ENCODE measurements at regions not wholly inside any gene's neighbourhood (a gene's known extent, or its start where the extent isn't known, plus 50 kb on each side); places are given as distances from the start of the nearest gene placed in this dataset.
A peak's percentile ranks its signal among the peaks of the same experiment; 100 is the strongest.

DNA sequence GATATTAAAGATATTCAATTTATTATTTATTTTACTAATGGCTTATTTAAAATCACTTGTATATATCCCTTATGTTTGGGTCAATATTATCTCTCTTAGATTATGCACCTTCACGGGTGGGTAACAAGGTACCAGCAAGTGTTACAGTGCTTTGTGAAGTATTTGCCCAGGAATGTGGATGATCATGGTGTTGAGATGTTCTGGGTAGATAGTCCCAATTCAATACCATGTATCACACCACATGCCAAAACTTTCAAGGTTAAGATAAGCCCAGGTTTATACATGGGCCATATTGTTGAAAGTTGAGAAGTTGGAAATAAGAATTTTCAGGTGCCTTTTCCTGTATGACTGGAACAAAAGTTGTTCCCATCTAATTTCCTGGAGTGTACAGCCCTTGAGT, 131.3 kb upstream of the RASSF8 start:
- no peak for DNase-seq (ENCODE audit: low read depth, low spot score)
- in situ Hi-C loops (cut with HindIII; ENCODE audit: low sequenced_read_pairs): no loop called here

DNA sequence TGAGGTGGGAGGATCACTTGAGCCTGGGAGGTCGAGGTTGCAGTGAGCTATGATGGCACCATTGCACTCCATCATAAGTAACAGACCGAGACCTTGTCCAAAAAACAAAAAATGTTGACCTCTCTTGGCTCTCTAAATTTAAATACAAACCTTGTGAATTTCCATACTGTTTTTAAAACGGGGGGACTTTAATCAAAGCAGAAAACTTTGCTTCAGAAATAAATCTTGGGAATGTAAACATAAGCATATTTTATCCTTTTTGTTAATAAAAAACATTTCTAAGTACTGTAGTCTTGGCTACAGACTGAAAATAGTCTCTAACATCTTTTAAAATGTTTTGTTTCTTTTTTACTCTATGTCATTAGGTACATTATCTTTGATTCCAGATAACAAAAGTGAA, 130.7 kb upstream of the RASSF8 start:
- in situ Hi-C loops (cut with HindIII; ENCODE audit: low sequenced_read_pairs): no loop called here
- TF ChIP-seq, protein P1, sequence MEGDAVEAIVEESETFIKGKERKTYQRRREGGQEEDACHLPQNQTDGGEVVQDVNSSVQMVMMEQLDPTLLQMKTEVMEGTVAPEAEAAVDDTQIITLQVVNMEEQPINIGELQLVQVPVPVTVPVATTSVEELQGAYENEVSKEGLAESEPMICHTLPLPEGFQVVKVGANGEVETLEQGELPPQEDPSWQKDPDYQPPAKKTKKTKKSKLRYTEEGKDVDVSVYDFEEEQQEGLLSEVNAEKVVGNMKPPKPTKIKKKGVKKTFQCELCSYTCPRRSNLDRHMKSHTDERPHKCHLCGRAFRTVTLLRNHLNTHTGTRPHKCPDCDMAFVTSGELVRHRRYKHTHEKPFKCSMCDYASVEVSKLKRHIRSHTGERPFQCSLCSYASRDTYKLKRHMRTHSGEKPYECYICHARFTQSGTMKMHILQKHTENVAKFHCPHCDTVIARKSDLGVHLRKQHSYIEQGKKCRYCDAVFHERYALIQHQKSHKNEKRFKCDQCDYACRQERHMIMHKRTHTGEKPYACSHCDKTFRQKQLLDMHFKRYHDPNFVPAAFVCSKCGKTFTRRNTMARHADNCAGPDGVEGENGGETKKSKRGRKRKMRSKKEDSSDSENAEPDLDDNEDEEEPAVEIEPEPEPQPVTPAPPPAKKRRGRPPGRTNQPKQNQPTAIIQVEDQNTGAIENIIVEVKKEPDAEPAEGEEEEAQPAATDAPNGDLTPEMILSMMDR (IDR thresholded peaks at IDR 0.05; ENCODE audit: low read depth, low read length): no peak
- DNase-seq (ENCODE audit: low read depth, low spot score): no peak
- no peak overlapping the region for H3K4me3 ChIP-seq (ENCODE audit: low read depth, low read length)

More for the DNA sequence above, 131.3 kb upstream of the RASSF8 start:
- no peak overlapping the region for H3K4me3 ChIP-seq (ENCODE audit: low read depth, low read length)
- TF ChIP-seq, protein P1 (IDR thresholded peaks at IDR 0.05; ENCODE audit: low read depth, low read length): no peak

DNA sequence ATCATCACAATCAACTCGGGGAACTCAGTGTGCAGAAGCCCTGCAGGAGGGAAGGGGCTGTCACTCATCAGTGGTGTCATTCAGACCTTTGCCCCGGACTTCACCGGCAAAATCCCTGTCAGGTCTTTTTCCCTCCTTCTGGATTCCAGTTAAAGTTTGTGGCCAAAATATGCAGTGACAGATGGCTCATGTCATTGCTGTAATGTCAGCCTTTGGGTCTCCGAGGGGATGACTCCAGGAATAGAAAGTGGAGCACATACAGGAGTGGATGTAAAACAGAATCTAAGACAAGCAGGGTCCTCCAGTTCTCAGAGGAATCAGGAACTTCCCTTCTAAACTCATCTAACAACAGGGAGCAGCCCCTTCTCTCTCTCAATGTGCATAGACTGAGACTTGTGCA, 130.3 kb upstream of the RASSF8 start:
- H3K4me3 ChIP-seq (ENCODE audit: low read depth, low read length): no peak overlapping the region
- DNase-seq (ENCODE audit: low read depth, low spot score): no peak
- TF ChIP-seq, protein P1 (IDR thresholded peaks at IDR 0.05; ENCODE audit: low read depth, low read length): no peak
- in situ Hi-C loops (cut with HindIII; ENCODE audit: low sequenced_read_pairs): no loop called here

DNA sequence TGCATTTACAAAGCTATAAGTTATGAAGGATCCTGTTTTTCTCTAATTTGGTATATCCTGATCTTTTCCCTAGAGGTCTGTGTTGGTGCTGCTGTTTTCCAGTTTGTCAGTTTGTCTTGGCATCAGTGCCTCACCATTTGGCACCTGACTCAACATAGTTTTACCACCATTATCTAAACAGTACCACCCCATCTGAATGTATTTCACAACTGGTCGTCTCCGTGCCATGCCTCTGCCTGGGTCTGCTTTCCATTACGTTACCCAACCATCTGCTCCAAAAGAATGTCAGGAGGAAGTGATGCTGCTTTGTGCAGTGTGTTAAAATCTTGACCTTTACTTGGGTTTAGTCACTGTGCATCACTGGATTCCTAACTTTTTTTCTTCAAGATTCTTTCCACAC, 129.3 kb upstream of the RASSF8 start:
- H3K4me3 ChIP-seq (ENCODE audit: low read depth, low read length): no peak overlapping the region
- DNase-seq (ENCODE audit: low read depth, low spot score): peak; percentile 86
- in situ Hi-C loops (cut with HindIII; ENCODE audit: low sequenced_read_pairs): no loop called here
- TF ChIP-seq, protein P1 (IDR thresholded peaks at IDR 0.05; ENCODE audit: low read depth, low read length): no peak

DNA sequence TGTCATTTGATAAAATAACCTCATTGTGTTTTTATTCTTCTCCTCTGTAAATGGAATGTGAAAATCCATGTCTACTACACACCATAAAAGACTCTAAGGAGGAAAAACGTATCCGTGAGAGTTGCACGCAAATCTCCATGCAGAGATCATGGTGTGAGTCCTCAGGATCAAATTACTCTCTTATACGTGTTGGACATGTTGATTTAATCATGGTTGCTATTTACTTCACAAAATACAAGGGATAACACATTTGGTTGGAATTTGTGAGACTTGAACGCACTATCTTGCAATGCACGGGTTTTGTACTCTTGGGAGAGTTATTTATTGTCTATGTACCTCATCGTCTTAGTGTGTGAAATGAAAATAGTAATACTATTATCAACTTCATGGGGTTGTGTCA, 128.0 kb upstream of the RASSF8 start:
- in situ Hi-C loops (cut with HindIII; ENCODE audit: low sequenced_read_pairs): no loop called here
- DNase-seq (ENCODE audit: low read depth, low spot score): peak; percentile 46
- H3K4me3 ChIP-seq (ENCODE audit: low read depth, low read length): no peak overlapping the region
- TF ChIP-seq, protein P1 (IDR thresholded peaks at IDR 0.05; ENCODE audit: low read depth, low read length): no peak

DNA sequence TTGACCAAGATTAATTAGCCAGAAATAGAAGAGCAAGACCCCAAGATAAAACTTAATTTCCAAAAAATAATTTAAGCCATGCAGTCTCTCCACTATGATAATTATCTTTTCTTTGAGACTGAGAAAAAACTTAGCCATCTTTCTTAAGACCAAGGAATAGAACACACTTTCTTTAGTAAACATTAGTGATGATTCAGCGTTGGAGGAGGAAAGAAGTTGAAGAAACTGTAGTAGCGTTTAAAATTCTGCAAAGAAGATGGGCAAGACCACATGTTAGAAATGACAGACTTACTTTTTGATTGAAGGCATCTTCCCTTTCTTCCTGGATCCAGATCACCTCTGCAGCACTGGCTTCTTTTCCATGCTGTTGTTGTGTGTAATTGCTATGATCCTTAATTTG, 124.8 kb upstream of the RASSF8 start:
- in situ Hi-C loops (cut with HindIII; ENCODE audit: low sequenced_read_pairs): no loop called here
- no peak for DNase-seq (ENCODE audit: low read depth, low spot score)
- TF ChIP-seq, protein P1 (IDR thresholded peaks at IDR 0.05; ENCODE audit: low read depth, low read length): no peak
- H3K4me3 ChIP-seq (ENCODE audit: low read depth, low read length): no peak overlapping the region

DNA sequence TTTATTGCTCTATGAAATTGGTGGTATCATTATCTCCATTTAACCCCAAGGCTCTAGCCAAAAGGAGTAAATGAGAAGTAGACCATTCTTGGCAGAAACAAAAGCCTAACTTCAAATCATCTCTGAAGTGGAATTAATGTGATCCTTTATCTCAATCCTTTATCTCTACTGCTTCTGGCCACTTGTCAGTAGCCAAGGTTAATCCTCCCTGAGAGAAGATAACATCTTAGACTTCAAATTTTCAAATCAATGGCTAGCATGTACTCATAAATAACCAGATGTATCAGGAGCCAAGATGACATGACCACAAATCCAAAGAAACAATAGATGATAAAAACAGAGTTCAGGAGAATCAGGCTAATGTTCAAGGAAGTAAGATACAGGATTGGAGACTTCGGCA, 123.1 kb upstream of the RASSF8 start:
- in situ Hi-C loops (cut with HindIII; ENCODE audit: low sequenced_read_pairs): no loop called here
- DNase-seq (ENCODE audit: low read depth, low spot score): no peak
- TF ChIP-seq, protein P1 (IDR thresholded peaks at IDR 0.05; ENCODE audit: low read depth, low read length): no peak
- H3K4me3 ChIP-seq (ENCODE audit: low read depth, low read length): no peak overlapping the region
